DMS114 treated with DMSO at 0.1 percent for 48 hours (cell line): ENCODE measurements at regions not wholly inside any gene's neighbourhood (a gene's known extent, or its start where the extent isn't known, plus 50 kb on each side); places are given as distances from the start of the nearest gene placed in this dataset.

Experiments
- DNase-seq: peaks from one replicate; lab custom pipeline; 2025; ENCODE audit not compliant: unreplicated experiment; lab: John Stamatoyannopoulos, UW

GRCh38 chr7:157061979-157062378, 51.5 kb upstream of the MNX1 start:
- no peak for DNase-seq

- DNase-seq, result no peak
Observed at GRCh38 chr7:157065046-157065445, 54.6 kb upstream of the MNX1 start.

GRCh38 chr7:157072361-157072760, 61.9 kb upstream of the MNX1 start:
- DNase-seq, result no peak

- DNase-seq, result no peak
Observed at GRCh38 chr7:157073335-157073734, 62.9 kb upstream of the MNX1 start.

GRCh38 chr7:157073949-157074624, 63.6 kb upstream of the MNX1 start:
- no peak for DNase-seq

GRCh38 chr7:157076466-157076865, 62.3 kb upstream of the UBE3C start:
- DNase-seq, result no peak

GRCh38 chr7:157077021-157077420, 61.7 kb upstream of the UBE3C start:
- DNase-seq, result no peak

- peak; percentile 6 for DNase-seq
Observed at GRCh38 chr7:157077986-157078644, 60.6 kb upstream of the UBE3C start.

- DNase-seq, result no peak
Observed at GRCh38 chr7:157079116-157079515, 59.6 kb upstream of the UBE3C start.

- DNase-seq, result no peak
Observed at GRCh38 chr7:157080111-157080730, 58.5 kb upstream of the UBE3C start.

- DNase-seq, result no peak
Observed at GRCh38 chr7:157086508-157087187, 52.1 kb upstream of the UBE3C start.

- DNase-seq, result no peak
Observed at GRCh38 chr7:157087646-157088045, 51.1 kb upstream of the UBE3C start.

GRCh38 chr7:157088136-157088535, 50.6 kb upstream of the UBE3C start:
- DNase-seq, result no peak
